ENCODE measurements at regions not wholly inside any gene's neighbourhood (a gene's known extent, or its start where the extent isn't known, plus 50 kb on each side); places are given as distances from the start of the nearest gene placed in this dataset.
"Not testable (repeated sequence)": the region's sequence is repeated elsewhere in the genome, so short reads cannot be mapped to it uniquely, and the experiment has no call there.

- DNase-seq: peak; percentile 85
These were observed 266.4 kb upstream of the USP15 start for GRCh38 chr12:61993734-61994345.

GRCh38 chr12:61996717-61997116 lies 263.5 kb upstream of the USP15 start:
- no peak for DNase-seq

GRCh38 chr12:61998791-61999190 lies 261.4 kb upstream of the USP15 start:
- DNase-seq: peak; percentile 59

- peak; percentile 35 for DNase-seq
These were observed 260.9 kb upstream of the USP15 start for GRCh38 chr12:61999311-61999710.

DNA sequence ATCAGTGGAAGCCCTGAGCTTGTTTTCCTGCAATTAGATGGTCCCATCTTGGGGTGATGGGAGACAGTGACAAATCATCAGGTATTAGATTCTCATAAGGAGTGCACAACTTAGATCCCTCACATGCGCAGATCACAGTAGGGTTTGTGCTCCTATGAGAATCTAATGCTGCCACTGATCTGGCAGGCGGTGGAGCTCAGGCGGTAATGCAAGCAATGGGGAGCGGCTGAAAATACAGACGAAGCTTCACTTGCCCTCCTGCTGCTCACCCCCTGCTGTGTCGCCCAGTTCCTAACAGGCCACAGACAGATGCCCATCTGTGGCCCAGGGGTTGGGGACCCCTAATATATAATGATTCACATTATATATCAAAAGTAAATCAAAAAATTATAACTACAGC lies 258.8 kb upstream of the USP15 start:
- DNase-seq: no peak

GRCh38 chr12:62003226-62003625 lies 257.0 kb upstream of the USP15 start:
- DNase-seq: no peak

DNA sequence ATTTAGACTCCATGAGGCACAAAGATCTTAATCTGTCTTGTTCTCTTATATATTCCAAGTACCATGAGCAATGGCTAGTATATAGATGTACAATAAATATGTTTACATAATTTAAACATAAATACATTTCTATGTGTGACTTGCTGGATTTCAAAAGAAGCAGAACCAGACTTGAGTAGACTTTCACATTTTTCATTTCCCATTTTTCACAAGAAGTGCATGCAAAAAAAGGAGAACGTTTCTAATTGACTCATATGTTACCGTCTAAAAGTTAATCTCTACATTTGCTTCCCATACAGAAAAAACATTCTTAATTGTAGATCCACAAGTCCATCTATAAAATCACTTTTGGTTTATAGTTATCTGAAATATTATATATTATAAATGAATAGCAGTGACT lies 256.5 kb upstream of the USP15 start:
- no peak for DNase-seq

GRCh38 chr12:62005615-62006014 lies 254.6 kb upstream of the USP15 start:
- no peak for DNase-seq

GRCh38 chr12:62006076-62006732 lies 254.0 kb upstream of the USP15 start:
- peak; percentile 62 for DNase-seq

- DNase-seq: no peak
These were observed 251.5 kb upstream of the USP15 start for GRCh38 chr12:62008703-62009102.

DNA sequence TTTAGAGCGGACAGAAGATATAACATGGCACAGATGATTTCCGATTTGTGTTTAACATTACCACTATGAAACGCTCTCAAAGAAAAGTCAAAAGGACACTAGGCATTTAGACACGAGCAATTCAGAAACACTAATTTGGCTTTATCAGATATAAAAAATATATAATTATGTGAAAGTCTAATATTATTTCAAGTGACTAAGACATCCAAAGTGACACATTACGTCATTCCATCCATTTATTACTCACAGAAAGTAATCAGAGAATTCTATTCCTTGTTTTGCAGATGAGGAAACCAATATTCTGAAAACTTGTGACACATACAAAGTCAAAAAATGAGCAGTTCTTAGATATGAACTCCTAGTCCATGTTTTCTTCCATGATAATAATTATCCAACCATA lies 250.8 kb upstream of the USP15 start:
- DNase-seq: no peak

DNA sequence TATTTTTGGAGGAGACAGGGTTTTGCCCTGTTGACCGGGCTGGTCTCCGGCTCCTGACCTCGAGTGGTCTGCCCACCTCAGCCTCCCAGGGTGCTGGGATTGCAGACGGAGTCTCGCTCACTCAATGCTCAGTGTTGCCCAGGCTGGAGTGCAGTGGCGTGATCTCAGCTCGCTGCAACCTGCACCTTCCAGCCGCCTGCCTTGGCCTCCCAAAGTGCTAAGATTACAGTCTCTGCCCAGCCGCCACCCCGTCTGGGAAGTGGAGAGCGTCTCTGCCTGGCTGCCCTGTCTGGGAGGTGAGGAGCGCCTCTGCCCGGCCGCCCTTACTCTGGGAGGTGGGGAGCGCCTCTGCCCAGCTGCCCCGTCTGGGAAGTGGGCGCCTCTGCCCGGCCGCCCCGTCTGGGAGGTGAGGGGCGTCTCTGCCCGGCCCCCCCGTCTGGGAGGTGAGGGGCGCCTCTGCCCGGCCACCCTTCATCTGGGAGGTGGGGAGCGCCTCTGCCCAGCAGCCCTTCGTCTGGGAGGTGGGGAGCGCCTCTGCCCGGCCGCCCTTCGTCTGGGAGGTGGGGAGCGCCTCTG lies 249.8 kb upstream of the USP15 start:
- not testable (repeated sequence) for DNase-seq

- DNase-seq: not testable (repeated sequence)
These were observed 249.2 kb upstream of the USP15 start for GRCh38 chr12:62010973-62011372.

DNA sequence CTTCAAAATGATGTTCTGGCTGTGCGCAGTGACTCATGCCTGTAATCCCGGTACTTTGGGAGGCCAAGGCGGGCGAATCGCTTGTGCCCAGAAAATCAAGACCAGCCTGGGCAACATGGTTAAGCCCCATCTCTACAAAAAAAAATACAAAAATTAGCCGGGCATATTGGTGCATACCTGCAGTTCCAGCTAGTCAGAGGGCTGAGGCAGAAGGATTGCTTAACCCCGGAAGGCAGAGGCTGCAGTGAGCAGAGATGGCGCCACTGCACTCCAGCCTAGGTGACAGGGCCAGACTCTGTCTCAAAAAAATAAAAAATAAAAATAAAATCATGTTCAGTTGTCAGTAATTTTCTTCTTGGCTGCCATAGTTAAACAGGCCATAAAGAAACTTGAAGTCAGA lies 245.9 kb upstream of the USP15 start:
- no peak for DNase-seq

- DNase-seq: no peak
These were observed 244.2 kb upstream of the USP15 start for GRCh38 chr12:62016021-62016420.

DNA sequence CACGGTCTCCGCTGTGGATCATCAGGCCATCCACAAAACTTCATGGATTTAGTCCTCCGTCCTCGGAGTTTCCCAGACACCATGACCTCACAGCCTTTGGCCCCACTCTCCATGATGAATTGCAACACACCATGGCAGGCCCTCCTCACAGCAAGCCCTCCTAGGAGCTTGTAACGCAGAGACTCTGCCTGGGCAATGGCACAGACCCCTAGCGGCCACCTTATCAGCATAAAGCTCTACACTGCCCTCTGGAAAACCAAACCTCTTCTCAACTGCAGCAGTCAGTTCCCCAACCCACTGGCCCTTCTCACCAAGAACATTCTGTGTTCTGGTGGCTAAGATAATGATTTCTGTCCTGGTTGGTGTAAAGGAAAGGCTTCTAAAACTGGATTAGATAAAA lies 238.4 kb upstream of the USP15 start:
- DNase-seq: peak; percentile 12

DNA sequence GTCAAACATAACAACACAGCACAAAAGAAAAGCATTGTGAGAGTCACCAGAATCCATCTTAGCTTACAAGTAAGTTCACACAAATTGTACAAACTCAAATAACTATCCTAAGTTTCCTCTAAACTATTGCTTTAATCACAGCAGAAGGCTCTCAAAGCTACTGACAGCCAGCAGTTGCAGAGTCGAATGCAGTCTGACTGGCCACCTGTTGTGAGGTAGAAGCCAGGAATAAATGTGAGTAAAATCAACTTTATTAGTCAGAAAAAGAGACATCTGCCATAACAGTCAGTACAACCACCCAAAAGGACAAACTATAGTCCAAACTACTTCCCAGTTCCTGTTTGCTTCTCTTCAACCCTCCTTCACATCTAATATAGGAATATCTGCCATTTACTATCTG lies 231.7 kb upstream of the USP15 start:
- DNase-seq: no peak

DNA sequence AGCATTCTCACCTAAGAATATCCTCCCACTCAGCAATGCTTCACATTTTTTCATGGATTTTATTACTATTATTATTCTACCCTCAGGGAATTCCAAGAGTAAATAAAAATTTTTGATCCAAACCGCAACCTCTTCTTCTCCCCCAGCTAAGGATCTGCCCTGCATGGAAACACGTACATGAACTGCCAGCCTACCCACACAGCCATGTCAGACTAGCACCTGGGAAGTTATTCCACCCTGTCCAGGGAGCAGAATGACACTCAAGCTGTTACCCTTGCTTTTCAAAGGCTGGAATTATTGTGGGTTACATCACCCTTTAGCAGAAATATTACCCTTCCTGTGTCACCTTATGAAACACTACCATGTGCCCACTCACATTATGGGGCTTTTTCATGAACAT lies 227.3 kb upstream of the USP15 start:
- no peak for DNase-seq

DNA sequence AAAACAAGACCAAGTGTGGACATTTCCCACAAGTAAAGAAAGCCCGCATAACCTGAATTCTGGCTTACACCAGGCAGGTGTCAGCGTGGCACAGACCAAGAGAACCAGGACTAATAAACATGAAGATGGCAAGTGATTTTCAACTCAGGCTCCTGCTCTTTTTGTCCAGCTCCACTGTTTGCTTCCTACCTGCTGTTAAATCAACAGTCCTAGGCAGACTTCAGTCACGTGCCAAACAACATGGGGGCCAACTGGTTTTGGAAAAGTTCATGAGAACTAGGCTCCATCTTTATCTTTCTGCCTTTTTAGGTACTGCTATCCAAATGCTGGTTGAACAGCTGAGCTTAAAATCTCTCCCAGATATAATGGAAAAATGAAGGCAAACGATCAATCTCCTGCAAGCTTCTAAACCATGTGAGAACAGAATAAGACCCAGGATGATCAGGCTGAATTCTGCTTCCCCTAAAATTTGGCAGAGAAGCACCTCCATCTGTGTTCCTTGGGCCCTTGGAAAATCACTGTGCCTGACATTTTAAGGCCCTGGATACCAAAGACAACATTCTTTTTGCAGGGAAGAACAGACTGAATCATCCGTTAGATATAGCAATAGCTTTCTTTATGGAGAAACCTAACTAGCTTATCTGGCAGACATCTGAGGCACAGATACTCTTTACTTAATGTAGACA lies 215.6 kb upstream of the USP15 start:
- no peak for DNase-seq

DNA sequence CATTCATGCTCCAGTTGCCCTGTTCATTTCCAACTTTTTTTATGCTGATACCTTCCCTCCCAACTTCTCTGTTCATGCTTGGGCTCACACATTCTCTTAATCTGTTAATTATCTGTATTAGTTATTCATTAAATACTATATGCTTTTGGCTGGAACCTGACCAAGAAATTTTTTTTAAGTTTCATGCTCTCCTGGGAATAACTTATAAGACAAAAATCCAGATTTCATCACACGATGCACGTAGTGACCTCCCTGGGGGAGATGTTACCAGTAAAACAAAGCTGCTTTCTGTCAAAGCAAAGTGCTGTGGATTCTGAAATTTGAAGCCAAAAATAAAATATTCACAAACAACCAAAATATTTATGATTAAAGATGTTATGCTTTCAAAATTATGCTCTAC lies 215.0 kb upstream of the USP15 start:
- DNase-seq: no peak

DNA sequence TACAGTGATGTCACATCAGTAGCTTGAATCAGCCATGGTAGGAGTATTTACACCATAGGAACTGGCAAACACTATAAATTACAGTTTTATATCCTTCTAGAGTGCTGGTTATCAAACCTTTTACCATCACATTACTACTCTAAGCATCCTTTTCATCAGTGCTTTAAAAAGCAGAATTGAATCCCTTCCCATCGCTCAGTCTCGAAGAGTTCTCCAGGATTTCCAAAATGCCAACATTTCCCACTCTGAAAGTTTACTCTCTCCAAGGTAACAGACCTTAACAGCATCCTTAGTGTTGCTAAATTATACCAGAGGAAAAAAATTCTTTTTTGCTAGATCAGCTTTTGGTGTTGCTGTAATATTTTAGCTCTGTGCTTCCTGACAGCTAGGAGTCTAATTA lies 209.4 kb upstream of the USP15 start:
- no peak for DNase-seq

GRCh38 chr12:62069976-62070375 lies 190.2 kb upstream of the USP15 start:
- DNase-seq: no peak

DNA sequence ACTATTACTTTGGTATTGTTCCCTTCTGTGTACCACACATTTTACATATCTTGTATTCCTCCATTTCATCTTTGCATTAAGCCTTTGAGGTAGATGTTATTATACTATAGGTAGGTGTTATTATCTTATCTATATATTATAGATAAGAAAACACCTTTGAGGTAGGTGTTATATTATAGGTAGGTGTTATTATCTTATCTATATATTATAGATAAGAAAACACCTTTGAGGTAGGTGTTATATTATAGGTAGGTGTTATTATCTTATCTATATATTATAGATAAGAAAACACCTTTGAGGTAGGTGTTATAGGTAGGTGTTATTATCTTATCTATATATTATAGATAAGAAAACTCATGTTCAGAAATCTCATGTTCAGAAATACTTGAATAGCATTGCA lies 187.0 kb upstream of the USP15 start:
- DNase-seq: not testable (repeated sequence)

GRCh38 chr12:62075870-62076269 lies 184.3 kb upstream of the USP15 start:
- DNase-seq: no peak
